GM12872 (cell line): ENCODE measurements at regions not wholly inside any gene's neighbourhood (a gene's known extent, or its start where the extent isn't known, plus 50 kb on each side); places are given as distances from the start of the nearest gene placed in this dataset.

Experiments
- TF ChIP-seq, protein P1 (sequence below): IDR thresholded peaks from 3 replicates; pipeline ENCODE4 v1.5.1; 2011; ENCODE audit warnings: low read depth, mild to moderate bottlenecking, low read length, moderate library complexity; ENCODE audit not compliant: insufficient read depth

DNA sequence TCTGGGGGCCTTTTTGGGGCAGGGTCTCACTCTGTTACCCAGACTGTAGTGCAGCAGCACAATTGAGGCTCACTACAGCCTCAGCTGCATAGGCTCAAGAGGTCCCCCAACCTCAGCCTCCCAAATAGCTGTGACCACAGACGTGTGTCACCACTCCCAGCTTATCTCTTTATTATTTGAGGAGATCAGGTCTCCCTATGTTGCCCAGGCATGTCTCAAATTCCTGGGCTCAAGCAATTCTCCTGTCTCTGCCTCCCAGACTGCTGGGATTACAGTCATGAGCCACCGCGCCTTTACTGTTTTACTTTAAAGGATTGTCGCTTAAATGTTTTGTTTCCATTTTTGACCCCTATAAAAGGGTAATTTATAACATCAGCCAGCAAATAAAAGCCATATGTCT, 502.6 kb upstream of the AUTS2 start:
- TF ChIP-seq, protein P1, sequence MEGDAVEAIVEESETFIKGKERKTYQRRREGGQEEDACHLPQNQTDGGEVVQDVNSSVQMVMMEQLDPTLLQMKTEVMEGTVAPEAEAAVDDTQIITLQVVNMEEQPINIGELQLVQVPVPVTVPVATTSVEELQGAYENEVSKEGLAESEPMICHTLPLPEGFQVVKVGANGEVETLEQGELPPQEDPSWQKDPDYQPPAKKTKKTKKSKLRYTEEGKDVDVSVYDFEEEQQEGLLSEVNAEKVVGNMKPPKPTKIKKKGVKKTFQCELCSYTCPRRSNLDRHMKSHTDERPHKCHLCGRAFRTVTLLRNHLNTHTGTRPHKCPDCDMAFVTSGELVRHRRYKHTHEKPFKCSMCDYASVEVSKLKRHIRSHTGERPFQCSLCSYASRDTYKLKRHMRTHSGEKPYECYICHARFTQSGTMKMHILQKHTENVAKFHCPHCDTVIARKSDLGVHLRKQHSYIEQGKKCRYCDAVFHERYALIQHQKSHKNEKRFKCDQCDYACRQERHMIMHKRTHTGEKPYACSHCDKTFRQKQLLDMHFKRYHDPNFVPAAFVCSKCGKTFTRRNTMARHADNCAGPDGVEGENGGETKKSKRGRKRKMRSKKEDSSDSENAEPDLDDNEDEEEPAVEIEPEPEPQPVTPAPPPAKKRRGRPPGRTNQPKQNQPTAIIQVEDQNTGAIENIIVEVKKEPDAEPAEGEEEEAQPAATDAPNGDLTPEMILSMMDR: no peak

DNA sequence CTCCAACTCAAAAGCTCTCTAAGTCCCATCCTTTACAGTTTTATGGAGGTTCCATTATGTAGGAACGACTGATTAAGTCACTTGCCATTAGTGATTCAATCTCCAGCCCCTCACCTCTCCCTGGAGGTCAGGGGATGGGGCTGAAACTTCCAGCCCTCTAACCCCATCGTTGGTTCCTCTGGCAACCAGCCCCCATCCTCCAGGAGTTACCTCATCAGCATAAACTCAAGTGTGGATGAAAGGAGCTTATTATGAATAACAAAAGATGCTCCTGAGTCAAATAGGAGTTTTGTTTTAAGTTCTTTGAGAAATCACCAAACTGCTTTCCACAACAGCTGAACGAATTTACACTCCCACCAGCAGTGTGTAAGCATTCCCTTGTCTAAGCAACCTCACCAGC, 494.3 kb upstream of the AUTS2 start:
- TF ChIP-seq, protein P1: no peak

GRCh38 chr7:69105092-69105491, 493.2 kb upstream of the AUTS2 start:
- TF ChIP-seq, protein P1: no peak

- TF ChIP-seq, protein P1: no peak
Observed at GRCh38 chr7:69105981-69106380, 492.3 kb upstream of the AUTS2 start.

GRCh38 chr7:69108097-69108496, 490.2 kb upstream of the AUTS2 start:
- TF ChIP-seq, protein P1: no peak

DNA sequence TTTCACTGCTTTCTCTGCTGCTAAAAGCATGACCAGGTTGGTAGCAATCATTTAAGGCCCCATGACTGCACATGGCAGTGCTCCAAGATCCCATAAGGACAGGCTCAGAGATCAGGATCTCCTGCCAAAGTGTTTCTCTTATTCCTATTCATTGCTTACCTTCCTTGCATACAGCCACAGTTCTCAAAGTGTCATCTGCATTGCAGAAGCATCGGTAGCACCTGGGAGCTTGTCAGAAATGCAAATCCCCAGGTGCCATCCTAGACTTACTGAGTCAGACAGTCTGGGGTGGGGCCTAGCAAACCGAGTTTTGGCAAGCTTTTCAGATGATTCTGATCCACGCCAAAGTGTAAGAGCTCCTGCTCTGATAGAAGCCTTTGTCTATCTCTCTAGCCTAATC, 489.0 kb upstream of the AUTS2 start:
- TF ChIP-seq, protein P1: no peak

- TF ChIP-seq, protein P1: no peak
Observed at GRCh38 chr7:69109879-69110278, 488.4 kb upstream of the AUTS2 start.

- TF ChIP-seq, protein P1: no peak
Observed at GRCh38 chr7:69110450-69111050, 487.7 kb upstream of the AUTS2 start.
